ENCODE measurements at regions not wholly inside any gene's neighbourhood (a gene's known extent, or its start where the extent isn't known, plus 50 kb on each side); places are given as distances from the start of the nearest gene placed in this dataset.

DNA sequence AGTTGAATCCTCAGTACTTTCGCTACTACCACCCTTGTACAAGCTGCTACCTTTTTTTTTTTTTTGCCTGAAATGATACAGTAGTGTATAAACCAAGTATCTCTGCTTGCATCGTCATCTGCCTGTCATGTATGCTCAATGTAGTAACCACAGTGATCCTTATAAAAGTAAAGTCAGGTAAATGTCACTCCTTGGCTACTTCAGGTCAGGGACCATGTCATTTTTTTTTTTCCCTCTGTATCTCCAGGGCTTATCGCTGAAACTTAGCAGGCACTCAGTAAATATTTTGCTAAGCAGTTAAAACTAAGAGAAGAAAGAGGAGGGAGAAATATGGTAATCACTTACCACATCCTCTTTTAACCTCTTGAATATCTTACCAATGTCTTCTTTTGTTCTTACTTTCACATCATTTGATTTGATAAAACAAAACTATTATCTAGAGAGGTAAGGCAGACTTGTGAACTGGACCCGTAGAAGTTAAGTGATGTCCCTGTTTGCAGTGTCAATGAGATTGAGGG, 96.8 kb upstream of the KLF12 start:
- no peak for TF ChIP-seq POLR2A (IDR thresholded peaks at IDR 0.05)
- no peak for TF ChIP-seq POLR2AphosphoS5 (IDR thresholded peaks at IDR 0.05)
- TF ChIP-seq, protein P1, sequence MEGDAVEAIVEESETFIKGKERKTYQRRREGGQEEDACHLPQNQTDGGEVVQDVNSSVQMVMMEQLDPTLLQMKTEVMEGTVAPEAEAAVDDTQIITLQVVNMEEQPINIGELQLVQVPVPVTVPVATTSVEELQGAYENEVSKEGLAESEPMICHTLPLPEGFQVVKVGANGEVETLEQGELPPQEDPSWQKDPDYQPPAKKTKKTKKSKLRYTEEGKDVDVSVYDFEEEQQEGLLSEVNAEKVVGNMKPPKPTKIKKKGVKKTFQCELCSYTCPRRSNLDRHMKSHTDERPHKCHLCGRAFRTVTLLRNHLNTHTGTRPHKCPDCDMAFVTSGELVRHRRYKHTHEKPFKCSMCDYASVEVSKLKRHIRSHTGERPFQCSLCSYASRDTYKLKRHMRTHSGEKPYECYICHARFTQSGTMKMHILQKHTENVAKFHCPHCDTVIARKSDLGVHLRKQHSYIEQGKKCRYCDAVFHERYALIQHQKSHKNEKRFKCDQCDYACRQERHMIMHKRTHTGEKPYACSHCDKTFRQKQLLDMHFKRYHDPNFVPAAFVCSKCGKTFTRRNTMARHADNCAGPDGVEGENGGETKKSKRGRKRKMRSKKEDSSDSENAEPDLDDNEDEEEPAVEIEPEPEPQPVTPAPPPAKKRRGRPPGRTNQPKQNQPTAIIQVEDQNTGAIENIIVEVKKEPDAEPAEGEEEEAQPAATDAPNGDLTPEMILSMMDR (IDR thresholded peaks at IDR 0.05 in 8 of 11, conservative IDR thresholded peaks at IDR 0.05 in 3 of 11), result no peak
- Histone ChIP-seq H3K4me1 (peaks cover 0 to 3% (median 0%) of the 10 kb centered on the region in 6 donors), H3K27ac (peak overlapping the region in 6 of 8 donors; percentile 19 to 56 (median 50)), H3K9me3 (peaks cover 0 to 5% (median 0%) of the 10 kb centered on the region in 8 donors), H3K27me3 (replicated peaks in 1 of 7) (no peaks in the 10 kb centered on the region), H3K4me3 (peak overlapping the region in 4 of 8 donors; percentile 3 to 45 (median 13)), H3K36me3 (no peaks in the 10 kb centered on the region)
- 71 to 76% (median 72%) methylated on average over 4 of the region's 4 CpGs for WGBS, 5 donors
- intact Hi-C loops (cut with DNase I; ENCODE audit: low total_unique reads), result no loop called here
- no peak for DNase-seq

DNA sequence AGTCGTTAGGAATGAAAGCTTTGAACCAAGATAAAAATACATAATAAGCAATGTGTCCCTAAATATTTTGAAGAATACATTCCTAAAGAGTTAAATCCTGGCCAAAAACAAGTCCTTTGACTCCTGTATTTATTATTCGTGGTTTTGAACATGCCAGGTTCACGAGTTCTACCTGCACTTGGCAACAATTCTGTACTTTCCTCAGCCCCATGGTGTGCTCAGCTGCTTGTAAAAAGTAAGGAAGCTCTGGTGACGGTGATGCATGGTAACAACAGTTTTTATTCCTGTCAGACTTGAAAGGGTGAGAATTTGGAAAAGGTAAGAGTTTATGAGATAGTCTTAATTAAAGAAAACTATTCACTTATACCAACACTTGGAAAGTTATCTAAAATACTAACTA, 95.0 kb upstream of the KLF12 start:
- intact Hi-C loops (cut with DNase I; ENCODE audit: low total_unique reads), result no loop called here
- Histone ChIP-seq H3K27me3 (replicated peaks in 1 of 7) (no peaks in the 10 kb centered on the region), H3K4me3 (no peak overlapping the region), H3K9me3 (peaks cover 0 to 5% (median 0%) of the 10 kb centered on the region in 8 donors), H3K27ac (no peak overlapping the region), H3K36me3 (no peaks in the 10 kb centered on the region), H3K4me1 (peaks cover 0 to 3% (median 0%) of the 10 kb centered on the region in 6 donors)
- TF ChIP-seq, protein P1 (IDR thresholded peaks at IDR 0.05 in 8 of 11, conservative IDR thresholded peaks at IDR 0.05 in 3 of 11), result no peak
- TF ChIP-seq POLR2A (IDR thresholded peaks at IDR 0.05) (no peak), POLR2AphosphoS5 (IDR thresholded peaks at IDR 0.05) (no peak)
- DNase-seq, result no peak
- WGBS, 5 donors, result 81 to 83% (median 82%) methylated on average over 4 of the region's 4 CpGs

DNA sequence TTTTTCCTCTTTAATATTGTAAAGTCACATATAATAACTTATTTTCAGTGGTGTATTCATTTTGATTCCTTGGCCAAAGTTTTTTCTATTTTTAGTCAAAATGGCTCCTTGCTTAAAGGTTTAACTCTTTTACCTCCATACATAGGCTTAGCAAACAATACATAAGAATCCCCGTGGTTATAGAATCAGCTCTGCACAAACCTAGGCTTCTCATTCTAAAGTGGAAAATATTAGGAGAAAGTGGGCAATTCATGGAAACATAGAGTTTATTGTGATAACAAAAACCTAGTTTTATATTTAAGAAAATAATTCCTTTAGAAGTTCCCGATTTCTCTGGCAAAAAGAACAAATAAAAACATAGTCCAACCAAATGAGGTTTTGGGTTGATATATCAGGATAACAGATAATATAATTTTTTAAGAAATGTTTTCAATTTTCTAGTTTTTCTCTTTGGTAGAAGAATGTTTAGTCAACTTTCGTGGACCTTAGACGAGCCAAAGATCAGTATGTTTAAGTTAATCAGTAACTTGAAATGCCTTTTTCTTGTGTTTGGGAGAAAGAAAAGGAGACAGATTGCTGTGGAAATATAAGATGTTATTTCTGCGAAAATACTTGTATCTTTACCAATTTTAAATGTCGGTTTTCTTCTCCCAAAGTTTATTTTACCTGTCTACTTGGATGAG, 93.4 kb upstream of the KLF12 start:
- Histone ChIP-seq H3K36me3 (no peaks in the 10 kb centered on the region), H3K27ac (no peak overlapping the region), H3K4me3 (no peak overlapping the region), H3K4me1 (peaks cover 0 to 3% (median 0%) of the 10 kb centered on the region in 6 donors), H3K27me3 (replicated peaks in 1 of 7) (no peaks in the 10 kb centered on the region), H3K9me3 (peaks cover 0 to 5% (median 0%) of the 10 kb centered on the region in 8 donors)
- DNase-seq, result no peak
- intact Hi-C loops (cut with DNase I; ENCODE audit: low total_unique reads), result no loop called here
- no peak for TF ChIP-seq POLR2A (IDR thresholded peaks at IDR 0.05)
- no peak for TF ChIP-seq POLR2AphosphoS5 (IDR thresholded peaks at IDR 0.05)
- TF ChIP-seq, protein P1 (IDR thresholded peaks at IDR 0.05 in 8 of 11, conservative IDR thresholded peaks at IDR 0.05 in 3 of 11), result no peak
- WGBS, 5 donors, result 87 to 97% (median 92%) methylated on average over 6 of the region's 6 CpGs

DNA sequence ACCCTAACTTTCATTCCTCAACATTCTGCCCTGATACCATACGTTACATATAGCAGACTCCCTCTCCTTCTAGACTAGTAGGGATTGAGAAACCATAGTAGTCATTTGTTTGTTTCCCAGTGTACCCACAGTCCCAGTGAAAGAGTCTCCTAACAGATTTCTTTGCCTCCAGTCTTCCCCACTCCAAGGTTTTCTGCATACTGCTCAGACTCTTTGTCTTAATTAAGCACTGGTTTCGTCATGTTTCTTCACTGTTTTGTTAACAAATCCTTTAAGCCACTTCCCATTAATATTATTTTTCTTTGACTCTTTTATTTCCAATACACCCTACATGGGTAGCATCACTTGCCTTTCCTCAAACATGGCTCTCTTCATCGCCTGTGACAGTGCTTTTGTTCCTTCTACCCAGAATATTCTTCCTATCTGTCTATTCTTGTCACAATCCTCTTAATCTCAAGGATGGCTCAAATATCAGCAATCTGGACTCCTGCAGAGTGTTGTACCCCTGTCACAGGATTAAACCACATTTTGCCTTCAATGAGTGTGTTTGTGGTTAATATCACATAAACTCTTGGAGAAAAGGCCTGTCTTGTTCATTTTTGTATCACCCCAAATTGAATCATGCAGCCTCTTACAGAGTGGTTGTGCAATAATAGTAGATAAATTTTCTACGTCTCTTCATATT, 92.7 kb upstream of the KLF12 start:
- no peaks in the 10 kb centered on the region for H3K27me3 ChIP-seq (replicated peaks in 1 of 7)
- intact Hi-C loops (cut with DNase I; ENCODE audit: low total_unique reads), result no loop called here
- 82 to 88% (median 84%) methylated on average over 4 of the region's 4 CpGs for WGBS, 5 donors
- H3K36me3 ChIP-seq, result no peaks in the 10 kb centered on the region
- no peak overlapping the region for H3K27ac ChIP-seq
- TF ChIP-seq, protein P1 (IDR thresholded peaks at IDR 0.05 in 8 of 11, conservative IDR thresholded peaks at IDR 0.05 in 3 of 11), result no peak
- no peak for TF ChIP-seq POLR2A (IDR thresholded peaks at IDR 0.05)
- no peak for TF ChIP-seq POLR2AphosphoS5 (IDR thresholded peaks at IDR 0.05)
- peaks cover 0 to 3% (median 0%) of the 10 kb centered on the region in 6 donors for H3K4me1 ChIP-seq
- H3K4me3 ChIP-seq, result no peak overlapping the region
- H3K9me3 ChIP-seq, result peaks cover 0 to 5% (median 0%) of the 10 kb centered on the region in 8 donors
- DNase-seq, result no peak

Data from spleen (tissue), 11 donors.